Spleen (tissue), 11 donors: ENCODE measurements at regions not wholly inside any gene's neighbourhood (a gene's known extent, or its start where the extent isn't known, plus 50 kb on each side); places are given as distances from the start of the nearest gene placed in this dataset.

Source experiments
- DNase-seq: peaks from one replicate; pipeline ENCODE4 v3.0.0-alpha.2; 2020
- H3K27ac ChIP-seq, 8 donors: fragments of 200-600 bp; sonication (generic) in 7 of 8; 1 replicate in 4 of 8; 2 replicates in 4 of 8; pipeline versions ENCODE4 v1.5.0 to v1.8.0; 2016 to 2021; ENCODE audit warnings: inconsistent platforms in 4 of 8, mild to moderate bottlenecking in 4 of 8, moderate library complexity in 1 of 8
- H3K27me3 ChIP-seq, 7 donors: fragments of 200-600 bp; sonication (generic) in 6 of 7; replicated peaks in 1 of 7; 1 replicate in 4 of 7; 2 replicates in 3 of 7; pipeline versions ENCODE4 v1.5.0 to v1.8.0; 2016 to 2021; ENCODE audit warnings: inconsistent platforms in 3 of 7, mild to moderate bottlenecking in 1 of 7
- H3K36me3 ChIP-seq, 6 donors: fragments of 200-600 bp; sonication (generic) in 5 of 6; 1 replicate in 4 of 6; 2 replicates in 2 of 6; pipeline versions ENCODE4 v1.5.0 to v1.8.0; 2016 to 2021; ENCODE audit warnings: inconsistent platforms in 2 of 6
- H3K4me1 ChIP-seq, 6 donors: fragments of 200-600 bp; sonication (generic) in 5 of 6; 1 replicate in 3 of 6; 2 replicates in 3 of 6; pipeline versions ENCODE4 v1.5.0 to v1.8.0; 2016 to 2021; ENCODE audit warnings: inconsistent platforms in 3 of 6
- H3K4me3 ChIP-seq, 8 donors: fragments of 200-600 bp; sonication (generic) in 7 of 8; 1 replicate in 4 of 8; 2 replicates in 4 of 8; pipeline versions ENCODE4 v1.5.0 to v1.8.0; 2016 to 2021; ENCODE audit warnings: inconsistent platforms in 4 of 8, mild to moderate bottlenecking in 4 of 8, moderate library complexity in 2 of 8
- H3K9me3 ChIP-seq, 8 donors: fragments of 200-600 bp; sonication (generic) in 7 of 8; 1 replicate in 4 of 8; 2 replicates in 4 of 8; pipeline versions ENCODE4 v1.5.0 to v1.8.0; 2016 to 2021; ENCODE audit warnings: inconsistent platforms in 4 of 8
- POLR2A ChIP-seq, 3 donors: fragments of 450-650 bp; IDR thresholded peaks; one replicate each; pipeline ENCODE4 v1.5.1; 2017; ENCODE audit warnings: antibody characterized with exemption in 3 of 3, mild to moderate bottlenecking in 1 of 3
- POLR2AphosphoS5 ChIP-seq, 3 donors: sonication (generic); formaldehyde crosslinking; IDR thresholded peaks; one replicate each; pipeline ENCODE4 v1.5.1; 2017; ENCODE audit warnings: antibody characterized with exemption in 3 of 3
- WGBS, 5 donors: extraction: QIAGEN DNeasy Blood & Tissue Kit in 3 of 5; methylation state at CpG; one replicate each; pipeline versions ENCODE4 v1.1.5 to v1.1.7; 2013 to 2018; 5-methylcytosine and 5-hydroxymethylcytosine counted together
- intact Hi-C: fragments of 100-400 bp; cut with DNase I; formaldehyde crosslinking; loops from one replicate; pipeline ENCODE4 v1.15.0; 2023; ENCODE audit warnings: low total_unique reads
- TF ChIP-seq, protein P1 (sequence below), 11 experiments: fragments of 200-600 bp in 7 of 11; fragments of 450-650 bp in 4 of 11; sonication (generic) in 4 of 11; IDR thresholded peaks in 8 of 11; conservative IDR thresholded peaks in 3 of 11; 1 replicate in 7 of 11; 2 replicates in 4 of 11; pipeline versions ENCODE4 v1.4.0 to v1.8.0; 2016 to 2021; ENCODE audit warnings: antibody characterized with exemption in 11 of 11, inconsistent platforms in 4 of 11, mild to moderate bottlenecking in 1 of 11
- donor health status: healthy with polysubstance abuse.
- donor health status: DM: no; HTN: no; CAD: no; lungs with moderate emphysema.
- donor health status: DM: no; HTN: no; CAD: no.
- donor health status: Bipolar disorder and iron deficiency.
- donor health status: healthy.
- donor health status: DM: no; HTN: no; CAD: no.
- donor health status: DM: yes; HTN: yes; CAD: no.

GRCh38 chr21:24290151-24290833 lies 1317.0 kb downstream of the MRPL39 start:
- TF ChIP-seq POLR2A (IDR thresholded peaks at IDR 0.05) (no peak), POLR2AphosphoS5 (IDR thresholded peaks at IDR 0.05) (no peak)
- TF ChIP-seq, protein P1, sequence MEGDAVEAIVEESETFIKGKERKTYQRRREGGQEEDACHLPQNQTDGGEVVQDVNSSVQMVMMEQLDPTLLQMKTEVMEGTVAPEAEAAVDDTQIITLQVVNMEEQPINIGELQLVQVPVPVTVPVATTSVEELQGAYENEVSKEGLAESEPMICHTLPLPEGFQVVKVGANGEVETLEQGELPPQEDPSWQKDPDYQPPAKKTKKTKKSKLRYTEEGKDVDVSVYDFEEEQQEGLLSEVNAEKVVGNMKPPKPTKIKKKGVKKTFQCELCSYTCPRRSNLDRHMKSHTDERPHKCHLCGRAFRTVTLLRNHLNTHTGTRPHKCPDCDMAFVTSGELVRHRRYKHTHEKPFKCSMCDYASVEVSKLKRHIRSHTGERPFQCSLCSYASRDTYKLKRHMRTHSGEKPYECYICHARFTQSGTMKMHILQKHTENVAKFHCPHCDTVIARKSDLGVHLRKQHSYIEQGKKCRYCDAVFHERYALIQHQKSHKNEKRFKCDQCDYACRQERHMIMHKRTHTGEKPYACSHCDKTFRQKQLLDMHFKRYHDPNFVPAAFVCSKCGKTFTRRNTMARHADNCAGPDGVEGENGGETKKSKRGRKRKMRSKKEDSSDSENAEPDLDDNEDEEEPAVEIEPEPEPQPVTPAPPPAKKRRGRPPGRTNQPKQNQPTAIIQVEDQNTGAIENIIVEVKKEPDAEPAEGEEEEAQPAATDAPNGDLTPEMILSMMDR (IDR thresholded peaks at IDR 0.05 in 8 of 11, conservative IDR thresholded peaks at IDR 0.05 in 3 of 11): no peak
- DNase-seq: no peak
- H3K4me3 ChIP-seq: no peak overlapping the region
- H3K27ac ChIP-seq: no peak overlapping the region
- 47 to 54% (median 53%) methylated on average over 6 of the region's 6 CpGs for WGBS, 5 donors
- no peaks in the 10 kb centered on the region for H3K27me3 ChIP-seq
- intact Hi-C loops: no loop called here
- H3K9me3 ChIP-seq: no peaks in the 10 kb centered on the region
- H3K36me3 ChIP-seq: no peaks in the 10 kb centered on the region
- H3K4me1 ChIP-seq: no peaks in the 10 kb centered on the region

GRCh38 chr21:24289539-24289938 lies 1317.7 kb downstream of the MRPL39 start:
- no peak for DNase-seq
- Histone ChIP-seq H3K27ac (no peak overlapping the region), H3K27me3 (no peaks in the 10 kb centered on the region), H3K9me3 (no peaks in the 10 kb centered on the region), H3K4me3 (no peak overlapping the region), H3K4me1 (no peaks in the 10 kb centered on the region), H3K36me3 (no peaks in the 10 kb centered on the region)
- intact Hi-C loops: no loop called here
- WGBS, 5 donors: 64 to 89% (median 73%) methylated on average over 1 of the region's 1 CpG
- TF ChIP-seq POLR2AphosphoS5 (IDR thresholded peaks at IDR 0.05) (no peak), POLR2A (IDR thresholded peaks at IDR 0.05) (no peak)
- TF ChIP-seq, protein P1 (IDR thresholded peaks at IDR 0.05 in 8 of 11, conservative IDR thresholded peaks at IDR 0.05 in 3 of 11): no peak

DNA sequence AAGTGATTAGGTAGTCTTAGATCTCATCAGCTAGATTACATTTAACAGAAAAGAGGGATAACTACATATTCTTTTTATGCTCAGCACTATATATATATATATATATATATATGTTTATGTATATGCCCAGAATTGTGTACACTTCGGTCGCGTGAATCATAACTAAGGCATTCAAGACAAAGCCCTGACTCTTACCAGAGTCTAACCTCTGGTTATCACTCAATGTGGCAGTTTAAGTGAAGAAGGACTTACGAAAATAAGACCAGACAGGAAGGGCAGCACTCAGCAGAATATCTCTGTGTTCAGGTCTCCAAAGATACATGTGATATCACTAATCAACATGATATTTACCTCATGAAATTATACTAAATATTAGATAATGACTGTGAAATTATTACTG lies 1326.7 kb downstream of the MRPL39 start:
- no peak overlapping the region for H3K27ac ChIP-seq
- TF ChIP-seq POLR2AphosphoS5 (IDR thresholded peaks at IDR 0.05) (no peak), POLR2A (IDR thresholded peaks at IDR 0.05) (no peak)
- TF ChIP-seq, protein P1 (IDR thresholded peaks at IDR 0.05 in 8 of 11, conservative IDR thresholded peaks at IDR 0.05 in 3 of 11): no peak
- DNase-seq: no peak
- intact Hi-C loops: no loop called here
- H3K4me1 ChIP-seq: peaks cover 0 to 8% (median 2%) of the 10 kb centered on the region in 6 donors
- no peak overlapping the region for H3K4me3 ChIP-seq
- no peaks in the 10 kb centered on the region for H3K36me3 ChIP-seq
- no peaks in the 10 kb centered on the region for H3K27me3 ChIP-seq
- WGBS, 5 donors: 71 to 83% (median 78%) methylated on average over 4 of the region's 4 CpGs
- no peaks in the 10 kb centered on the region for H3K9me3 ChIP-seq

DNA sequence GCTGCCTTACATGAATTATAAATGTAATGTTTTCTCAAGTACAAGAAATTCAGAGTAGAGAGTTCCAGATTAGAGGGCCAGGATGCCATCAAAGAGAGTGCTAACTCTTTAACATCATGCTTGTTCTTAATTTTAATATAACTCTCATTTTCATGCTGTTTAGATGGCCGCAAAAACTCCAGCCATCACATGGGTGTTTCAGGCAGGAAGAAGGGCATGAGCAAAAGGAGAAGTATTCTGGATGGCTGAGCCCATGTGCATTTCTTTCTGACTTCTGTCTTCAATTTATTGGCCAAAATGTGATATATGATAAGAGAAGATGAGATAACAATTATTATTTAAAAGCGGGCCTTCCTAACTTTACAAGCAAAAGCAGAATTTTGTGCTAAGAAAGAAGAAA lies 1328.6 kb downstream of the MRPL39 start:
- Histone ChIP-seq H3K9me3 (no peaks in the 10 kb centered on the region), H3K27ac (peak overlapping the region in 5 of 8 donors; percentile 1 to 69 (median 29)), H3K27me3 (no peaks in the 10 kb centered on the region), H3K36me3 (no peaks in the 10 kb centered on the region), H3K4me1 (peaks cover 0 to 8% (median 2%) of the 10 kb centered on the region in 6 donors), H3K4me3 (no peak overlapping the region)
- no peak for TF ChIP-seq POLR2A (IDR thresholded peaks at IDR 0.05)
- TF ChIP-seq, protein P1 (IDR thresholded peaks at IDR 0.05 in 8 of 11, conservative IDR thresholded peaks at IDR 0.05 in 3 of 11): no peak
- WGBS, 5 donors: 46 to 54% (median 50%) methylated on average over 2 of the region's 2 CpGs
- no peak for DNase-seq
- intact Hi-C loops: no loop called here
